ENCODE measurements at regions not wholly inside any gene's neighbourhood (a gene's known extent, or its start where the extent isn't known, plus 50 kb on each side); places are given as distances from the start of the nearest gene placed in this dataset.

DNA sequence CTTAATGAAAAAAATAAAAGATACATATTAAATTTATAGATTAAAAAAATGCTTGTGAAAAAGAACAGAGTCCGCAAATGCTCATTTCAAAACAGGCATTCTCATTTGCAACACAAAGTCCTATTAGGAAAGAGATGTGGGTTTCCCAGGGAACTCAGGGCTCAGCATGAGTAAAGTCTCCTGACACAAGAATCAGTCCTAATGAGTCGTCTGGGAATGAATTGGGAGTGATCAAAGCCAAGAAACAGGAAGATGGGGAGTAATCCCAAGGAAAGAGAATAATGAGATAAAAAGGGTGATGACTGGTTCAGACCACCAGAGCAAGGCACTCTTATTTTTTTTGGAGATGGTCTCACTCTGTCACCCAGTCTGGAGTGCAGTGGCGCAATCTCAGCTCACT is 443.7 kb downstream of the NR2F2 start:
- H3K27ac ChIP-seq = no peak overlapping the region
- no peak overlapping the region for H3K4me2 ChIP-seq (ENCODE audit: unreplicated experiment)
- no peak for DNase-seq
- H2AFZ ChIP-seq = no peak overlapping the region
- H3K9ac ChIP-seq = no peak overlapping the region
- no peaks in the 10 kb centered on the region for H3K9me2 ChIP-seq (ENCODE audit: insufficient read depth)
- H3K4me3 ChIP-seq = no peak overlapping the region
- no peaks in the 10 kb centered on the region for H3K9me3 ChIP-seq (ENCODE audit: low read depth)
- 22 to 31% methylated on average over 3 of the region's 3 CpGs for WGBS, 2 experiments (ENCODE audit: low coverage in 1 of 2, low lambda C conversion rate in 2 of 2, missing lambda C conversion rate in 2 of 2)
- TF ChIP-seq EZH2phosphoT487 (IDR thresholded peaks at IDR 0.05; ENCODE audit: insufficient read depth, low read depth) (no peak), EZH2 (IDR thresholded peaks at IDR 0.05; ENCODE audit: insufficient read depth, poor library complexity, severe bottlenecking) (no peak)
- H3K27me3 ChIP-seq (replicated peaks; ENCODE audit: insufficient read depth) = no peaks in the 10 kb centered on the region
- in situ Hi-C loops (cut with MboI) = no loop called here
- H3K4me1 ChIP-seq (ENCODE audit: insufficient read depth) = no peaks in the 10 kb centered on the region
- no peaks in the 10 kb centered on the region for H4K20me1 ChIP-seq (ENCODE audit: insufficient read depth)
- H3F3A ChIP-seq (ENCODE audit: insufficient read depth) = no peaks in the 10 kb centered on the region
- H3K36me3 ChIP-seq (ENCODE audit: low read depth) = no peaks in the 10 kb centered on the region
- no peaks in the 10 kb centered on the region for H3K79me2 ChIP-seq (ENCODE audit: insufficient read depth)

DNA sequence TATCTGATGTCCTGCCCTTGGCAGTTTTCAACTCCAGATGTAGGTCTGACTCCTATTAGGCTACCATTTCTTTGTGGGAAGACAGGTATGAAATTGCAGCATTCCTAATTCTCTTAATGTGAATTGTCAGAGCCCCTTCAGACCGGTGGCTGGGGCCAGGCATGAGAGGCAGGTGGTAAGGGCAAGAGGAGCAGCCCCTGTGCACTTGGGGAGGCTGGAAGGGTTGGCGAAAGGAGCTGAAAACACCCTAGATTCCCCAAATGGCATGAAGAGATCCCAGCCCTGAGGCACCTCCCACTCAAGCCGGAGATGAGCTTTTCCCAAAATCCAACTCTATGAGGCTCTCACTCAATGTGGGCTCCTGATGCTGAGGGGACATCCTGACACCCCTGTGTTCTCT is 453.2 kb downstream of the NR2F2 start:
- no peaks in the 10 kb centered on the region for H3K4me1 ChIP-seq (ENCODE audit: insufficient read depth)
- H3K4me2 ChIP-seq (ENCODE audit: unreplicated experiment) = no peak overlapping the region
- no peaks in the 10 kb centered on the region for H3K9me3 ChIP-seq (ENCODE audit: low read depth)
- no peaks in the 10 kb centered on the region for H4K20me1 ChIP-seq (ENCODE audit: insufficient read depth)
- H3K27ac ChIP-seq = no peak overlapping the region
- no peak for DNase-seq
- H3K4me3 ChIP-seq = no peak overlapping the region
- H3F3A ChIP-seq (ENCODE audit: insufficient read depth) = no peaks in the 10 kb centered on the region
- WGBS, 2 experiments (ENCODE audit: low coverage in 1 of 2, low lambda C conversion rate in 2 of 2, missing lambda C conversion rate in 2 of 2) = 17 to 29% methylated on average over 3 of the region's 3 CpGs
- H3K27me3 ChIP-seq (replicated peaks; ENCODE audit: insufficient read depth) = no peaks in the 10 kb centered on the region
- no peak overlapping the region for H2AFZ ChIP-seq
- H3K9me2 ChIP-seq (ENCODE audit: insufficient read depth) = no peaks in the 10 kb centered on the region
- no peaks in the 10 kb centered on the region for H3K36me3 ChIP-seq (ENCODE audit: low read depth)
- in situ Hi-C loops (cut with MboI) = no loop called here
- no peaks in the 10 kb centered on the region for H3K79me2 ChIP-seq (ENCODE audit: insufficient read depth)
- no peak for TF ChIP-seq EZH2 (IDR thresholded peaks at IDR 0.05; ENCODE audit: insufficient read depth, poor library complexity, severe bottlenecking)
- no peak for TF ChIP-seq EZH2phosphoT487 (IDR thresholded peaks at IDR 0.05; ENCODE audit: insufficient read depth, low read depth)
- H3K9ac ChIP-seq = no peak overlapping the region

DNA sequence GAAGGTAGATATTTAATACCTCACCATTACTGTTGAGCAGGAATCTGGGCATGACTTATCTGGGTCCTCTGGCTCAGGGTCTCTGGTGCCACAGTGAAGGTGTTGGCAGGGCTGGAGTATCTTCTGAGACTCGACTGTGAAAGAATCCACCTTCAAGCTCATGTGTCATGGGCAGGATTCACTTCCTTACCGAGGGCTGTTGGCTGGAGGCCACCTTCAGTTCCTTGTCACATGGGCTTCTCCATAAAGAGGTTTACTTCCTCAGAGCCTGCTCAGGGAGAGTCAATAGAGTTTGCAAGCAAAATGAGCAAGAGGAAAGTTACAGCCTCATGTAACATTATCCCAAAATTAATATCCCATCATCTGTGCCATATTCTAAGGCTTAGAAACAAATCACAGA is 459.5 kb downstream of the NR2F2 start:
- in situ Hi-C loops (cut with MboI) = no loop called here
- Histone ChIP-seq H3K27ac (no peak overlapping the region), H3K9ac (no peak overlapping the region), H3K4me1 (ENCODE audit: insufficient read depth) (no peaks in the 10 kb centered on the region), H2AFZ (no peak overlapping the region), H4K20me1 (ENCODE audit: insufficient read depth) (no peaks in the 10 kb centered on the region), H3F3A (ENCODE audit: insufficient read depth) (no peaks in the 10 kb centered on the region), H3K9me2 (ENCODE audit: insufficient read depth) (no peaks in the 10 kb centered on the region), H3K9me3 (ENCODE audit: low read depth) (no peaks in the 10 kb centered on the region), H3K4me2 (ENCODE audit: unreplicated experiment) (no peak overlapping the region), H3K79me2 (ENCODE audit: insufficient read depth) (no peaks in the 10 kb centered on the region), H3K27me3 (replicated peaks; ENCODE audit: insufficient read depth) (no peaks in the 10 kb centered on the region), H3K36me3 (ENCODE audit: low read depth) (no peaks in the 10 kb centered on the region), H3K4me3 (no peak overlapping the region)
- WGBS, 2 experiments (ENCODE audit: low coverage in 1 of 2, low lambda C conversion rate in 2 of 2, missing lambda C conversion rate in 2 of 2) = 0 to 3% methylated on average over 2 of the region's 2 CpGs
- no peak for DNase-seq
- TF ChIP-seq EZH2 (IDR thresholded peaks at IDR 0.05; ENCODE audit: insufficient read depth, poor library complexity, severe bottlenecking) (no peak), EZH2phosphoT487 (IDR thresholded peaks at IDR 0.05; ENCODE audit: insufficient read depth, low read depth) (no peak)

DNA sequence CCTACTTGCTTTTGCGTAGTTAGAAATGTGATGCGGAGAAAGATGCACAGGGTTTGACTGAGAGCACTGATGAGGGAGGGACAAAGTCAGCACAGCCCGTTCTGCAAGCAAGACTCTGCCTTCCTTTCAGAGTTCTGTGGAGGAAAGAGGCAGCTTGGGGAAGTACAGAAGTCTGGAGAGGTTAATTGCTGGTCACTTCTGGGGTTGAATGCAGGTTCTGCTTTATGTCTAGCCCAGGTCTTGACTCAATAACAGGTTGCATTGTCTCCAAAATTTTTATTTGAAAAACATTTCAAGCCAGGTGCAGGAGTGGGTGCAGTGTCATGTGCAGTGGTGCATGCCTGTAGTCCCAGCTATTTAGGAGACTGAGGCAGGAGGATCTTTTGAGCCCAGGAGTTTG is 461.7 kb downstream of the NR2F2 start:
- no peaks in the 10 kb centered on the region for H3K4me1 ChIP-seq (ENCODE audit: insufficient read depth)
- H3K4me2 ChIP-seq (ENCODE audit: unreplicated experiment) = no peak overlapping the region
- H3K79me2 ChIP-seq (ENCODE audit: insufficient read depth) = no peaks in the 10 kb centered on the region
- H3K9me3 ChIP-seq (ENCODE audit: low read depth) = no peaks in the 10 kb centered on the region
- no peaks in the 10 kb centered on the region for H4K20me1 ChIP-seq (ENCODE audit: insufficient read depth)
- H3K9ac ChIP-seq = no peak overlapping the region
- H3K36me3 ChIP-seq (ENCODE audit: low read depth) = no peaks in the 10 kb centered on the region
- no peak overlapping the region for H3K27ac ChIP-seq
- in situ Hi-C loops (cut with MboI) = no loop called here
- H3K4me3 ChIP-seq = no peak overlapping the region
- no peaks in the 10 kb centered on the region for H3F3A ChIP-seq (ENCODE audit: insufficient read depth)
- H3K9me2 ChIP-seq (ENCODE audit: insufficient read depth) = no peaks in the 10 kb centered on the region
- no peak overlapping the region for H2AFZ ChIP-seq
- H3K27me3 ChIP-seq (replicated peaks; ENCODE audit: insufficient read depth) = no peaks in the 10 kb centered on the region
- 39 to 44% methylated on average over 3 of the region's 3 CpGs for WGBS, 2 experiments (ENCODE audit: low coverage in 1 of 2, low lambda C conversion rate in 2 of 2, missing lambda C conversion rate in 2 of 2)
- no peak for DNase-seq
- TF ChIP-seq EZH2phosphoT487 (IDR thresholded peaks at IDR 0.05; ENCODE audit: insufficient read depth, low read depth) = no peak
- TF ChIP-seq EZH2 (IDR thresholded peaks at IDR 0.05; ENCODE audit: insufficient read depth, poor library complexity, severe bottlenecking) = no peak

DNA sequence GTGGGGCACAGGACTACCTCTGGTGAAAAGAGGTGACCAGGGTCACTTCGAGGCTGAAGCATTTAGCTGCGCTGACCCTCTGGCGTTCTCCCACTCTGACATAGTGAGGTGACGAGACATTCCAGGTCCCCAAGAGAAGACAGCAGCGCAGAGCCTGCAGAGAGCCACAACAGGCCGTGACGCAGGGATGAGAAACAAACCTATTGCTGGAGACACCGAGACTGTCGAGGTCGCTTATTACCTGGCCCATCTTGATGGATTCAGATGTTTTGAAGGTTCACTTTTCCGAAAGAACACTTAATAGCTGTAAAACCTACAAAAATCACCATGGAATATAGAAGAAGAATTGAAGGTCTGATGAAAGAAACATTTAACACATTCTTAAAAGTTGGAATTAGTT is 466.3 kb downstream of the NR2F2 start:
- Histone ChIP-seq H3K9me2 (ENCODE audit: insufficient read depth) (no peaks in the 10 kb centered on the region), H3K4me3 (no peak overlapping the region), H2AFZ (no peak overlapping the region), H3F3A (ENCODE audit: insufficient read depth) (no peaks in the 10 kb centered on the region), H4K20me1 (ENCODE audit: insufficient read depth) (no peaks in the 10 kb centered on the region), H3K27me3 (replicated peaks; ENCODE audit: insufficient read depth) (no peaks in the 10 kb centered on the region), H3K9me3 (ENCODE audit: low read depth) (no peaks in the 10 kb centered on the region), H3K27ac (no peak overlapping the region), H3K4me2 (ENCODE audit: unreplicated experiment) (no peak overlapping the region), H3K9ac (no peak overlapping the region), H3K79me2 (ENCODE audit: insufficient read depth) (no peaks in the 10 kb centered on the region), H3K36me3 (ENCODE audit: low read depth) (no peaks in the 10 kb centered on the region), H3K4me1 (ENCODE audit: insufficient read depth) (no peaks in the 10 kb centered on the region)
- 27 to 34% methylated on average over 11 of the region's 11 CpGs for WGBS, 2 experiments (ENCODE audit: low coverage in 1 of 2, low lambda C conversion rate in 2 of 2, missing lambda C conversion rate in 2 of 2)
- DNase-seq = no peak
- in situ Hi-C loops (cut with MboI) = no loop called here
- no peak for TF ChIP-seq EZH2phosphoT487 (IDR thresholded peaks at IDR 0.05; ENCODE audit: insufficient read depth, low read depth)
- no peak for TF ChIP-seq EZH2 (IDR thresholded peaks at IDR 0.05; ENCODE audit: insufficient read depth, poor library complexity, severe bottlenecking)

Measured in GM23248 (cell line).